ENCODE measurements at regions not wholly inside any gene's neighbourhood (a gene's known extent, or its start where the extent isn't known, plus 50 kb on each side); places are given as distances from the start of the nearest gene placed in this dataset.

DNA sequence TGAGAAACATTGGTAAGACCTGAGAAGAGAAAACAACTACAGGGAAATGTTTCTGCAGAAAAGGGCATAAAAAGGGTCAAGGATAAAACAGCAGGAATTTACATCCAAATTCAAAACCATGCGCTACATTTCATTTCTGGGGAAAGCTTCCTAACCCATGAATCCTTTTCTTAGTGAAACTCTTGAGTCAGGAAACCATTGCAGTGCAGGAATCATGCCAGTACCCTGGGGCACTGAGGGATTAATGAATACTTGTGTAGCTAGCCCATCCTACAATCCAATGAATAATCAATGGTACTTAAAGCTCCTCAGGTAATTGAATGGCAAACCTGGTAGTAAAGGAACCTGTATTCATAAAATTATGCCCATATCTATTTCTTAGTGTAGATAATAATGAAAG, 580.5 kb downstream of the TLE1 start:
- no peaks in the 10 kb centered on the region for H3K4me1 ChIP-seq (ENCODE audit: insufficient read depth, low read length)
- H3K79me2 ChIP-seq (ENCODE audit: insufficient read depth, low read length), result no peaks in the 10 kb centered on the region
- WGBS (ENCODE audit: low lambda C conversion rate), result 3% methylated on average over 1 of the region's 1 CpG
- ATAC-seq, result no peak
- no peak overlapping the region for H3K4me2 ChIP-seq (ENCODE audit: low read depth, low read length)
- no peak for FAIRE-seq
- DNase-seq (ENCODE audit: low spot score), result no peak
- BruUV-seq (replicated peaks), result no TSS peak
- no peak for TF ChIP-seq NFIB (CRISPR knock-in tag; IDR thresholded peaks at IDR 0.05; ENCODE audit: borderline replicate concordance)
- TF ChIP-seq ZNF691 (CRISPR knock-in tag; IDR thresholded peaks at IDR 0.05; ENCODE audit: borderline replicate concordance, low read depth), result no peak
- no peak for TF ChIP-seq ZNF660 (CRISPR knock-in tag; IDR thresholded peaks at IDR 0.05; ENCODE audit: borderline replicate concordance, low read depth)
- no peak for TF ChIP-seq GABPB1 (CRISPR knock-in tag; IDR thresholded peaks at IDR 0.05)
- no peak for TF ChIP-seq CEBPB (IDR thresholded peaks at IDR 0.05; ENCODE audit: borderline replicate concordance, low read depth, low read length)
- no peak for TF ChIP-seq ZSCAN21 (CRISPR knock-in tag; IDR thresholded peaks at IDR 0.05; ENCODE audit: borderline replicate concordance)
- POLR2A ChIA-PET, result no interaction called here
- no peak overlapping the region for H3K9ac ChIP-seq (ENCODE audit: insufficient read depth, low read depth, low read length)
- in situ Hi-C loops (cut with HindIII; ENCODE audit: extremely low pct_ligation_motif_present, low pct_unique_long_range_greater_than_20kb) (no loop called here), intact Hi-C loops (cut with micrococcal nuclease; ENCODE audit: unreplicated experiment) (no loop called here)
- no peaks in the 10 kb centered on the region for H3K9me3 ChIP-seq (ENCODE audit: low read length)
- H3K27me3 ChIP-seq (ENCODE audit: control insufficient read depth in 1 of 2, insufficient read depth in 2 of 2, low read length in 2 of 2), result no peaks in the 10 kb centered on the region
- H2AFZ ChIP-seq (ENCODE audit: low read length), result no peak overlapping the region
- no peaks in the 10 kb centered on the region for H3K36me3 ChIP-seq (replicated peaks in 1 of 2; ENCODE audit: control insufficient read depth in 1 of 2, insufficient read depth in 2 of 2, low read length in 2 of 2)
- CTCF ChIA-PET (ENCODE audit: low intra/inter-chr PET ratio, low total read pairs), result no interaction called here
- H3K27ac ChIP-seq (ENCODE audit: extremely low read length, insufficient read depth, low read length), result no peak overlapping the region
- H3K4me3 ChIP-seq (replicated peaks in 1 of 3; ENCODE audit: insufficient read depth in 1 of 3, low read depth in 2 of 3, low read length in 3 of 3), result no peak overlapping the region
- H4K20me1 ChIP-seq (ENCODE audit: insufficient read depth, low read length), result no peaks in the 10 kb centered on the region

GRCh38 chr9:81108391-81108790, 581.0 kb downstream of the TLE1 start:
- no peak overlapping the region for H2AFZ ChIP-seq (ENCODE audit: low read length)
- H3K79me2 ChIP-seq (ENCODE audit: insufficient read depth, low read length), result no peaks in the 10 kb centered on the region
- no peak for DNase-seq (ENCODE audit: low spot score)
- H3K36me3 ChIP-seq (replicated peaks in 1 of 2; ENCODE audit: control insufficient read depth in 1 of 2, insufficient read depth in 2 of 2, low read length in 2 of 2), result no peaks in the 10 kb centered on the region
- no peak overlapping the region for H3K27ac ChIP-seq (ENCODE audit: extremely low read length, insufficient read depth, low read length)
- intact Hi-C loops (cut with micrococcal nuclease; ENCODE audit: unreplicated experiment), result no loop called here
- H3K4me1 ChIP-seq (ENCODE audit: insufficient read depth, low read length), result no peaks in the 10 kb centered on the region; the same call in 1 of the 2 replicates
- H3K9ac ChIP-seq (ENCODE audit: insufficient read depth, low read depth, low read length), result no peak overlapping the region
- H3K4me3 ChIP-seq (replicated peaks in 1 of 3; ENCODE audit: insufficient read depth in 1 of 3, low read depth in 2 of 3, low read length in 3 of 3), result no peak overlapping the region
- WGBS (ENCODE audit: low lambda C conversion rate), result 0% methylated on average over 1 of the region's 1 CpG
- POLR2A ChIA-PET, result no interaction called here
- H3K4me2 ChIP-seq (ENCODE audit: low read depth, low read length), result no peak overlapping the region
- no peaks in the 10 kb centered on the region for H3K9me3 ChIP-seq (ENCODE audit: low read length)
- H3K27me3 ChIP-seq (ENCODE audit: control insufficient read depth in 1 of 2, insufficient read depth in 2 of 2, low read length in 2 of 2), result no peaks in the 10 kb centered on the region
- in situ Hi-C loops (cut with HindIII; ENCODE audit: extremely low pct_ligation_motif_present, low pct_unique_long_range_greater_than_20kb), result no loop called here
- no peaks in the 10 kb centered on the region for H4K20me1 ChIP-seq (ENCODE audit: insufficient read depth, low read length)
- BruUV-seq (replicated peaks), result no TSS peak
- CTCF ChIA-PET (ENCODE audit: low intra/inter-chr PET ratio, low total read pairs), result no interaction called here
- ATAC-seq, result no peak
- no peak for FAIRE-seq
- TF ChIP-seq ZSCAN30 (CRISPR knock-in tag; IDR thresholded peaks at IDR 0.05), result no peak
- no peak for TF ChIP-seq SP140L (CRISPR knock-in tag; IDR thresholded peaks at IDR 0.05; ENCODE audit: borderline replicate concordance)
- no peak for TF ChIP-seq ZNF451 (CRISPR knock-in tag; IDR thresholded peaks at IDR 0.05)
- TF ChIP-seq ZSCAN31 (CRISPR knock-in tag; IDR thresholded peaks at IDR 0.05; ENCODE audit: low read depth), result no peak
- TF ChIP-seq ZNF431 (CRISPR knock-in tag; IDR thresholded peaks at IDR 0.05; ENCODE audit: borderline replicate concordance, low read depth), result no peak
- no peak for TF ChIP-seq SRSF4 (IDR thresholded peaks at IDR 0.05; ENCODE audit: low read depth, low read length, poor library complexity, severe bottlenecking)
- no peak for TF ChIP-seq ZNF18 (CRISPR knock-in tag; IDR thresholded peaks at IDR 0.05; ENCODE audit: insufficient replicate concordance)
